Esophagus squamous epithelium (tissue), 4 donors: ENCODE measurements at regions not wholly inside any gene's neighbourhood (a gene's known extent, or its start where the extent isn't known, plus 50 kb on each side); places are given as distances from the start of the nearest gene placed in this dataset.

Source experiments
- CTCF ChIP-seq, 6 experiments: fragments of 450-650 bp in 4 of 6; fragments of 200-600 bp in 2 of 6; sonication (generic) in 2 of 6; IDR thresholded peaks; one replicate each; pipeline ENCODE4 v1.5.1; 2016 to 2019; ENCODE audit warnings: antibody characterized with exemption in 6 of 6, mild to moderate bottlenecking in 4 of 6, moderate library complexity in 4 of 6
- POLR2A ChIP-seq, 4 donors: fragments of 450-650 bp; IDR thresholded peaks; one replicate each; pipeline ENCODE4 v1.6.1; 2017; ENCODE audit warnings: antibody characterized with exemption in 4 of 4, mild to moderate bottlenecking in 4 of 4, moderate library complexity in 3 of 4

GRCh38 chr4:24144381-24144780 lies 254.5 kb upstream of the PPARGC1A start:
- TF ChIP-seq POLR2A (IDR thresholded peaks at IDR 0.05) (no peak), CTCF (IDR thresholded peaks at IDR 0.05) (no peak)
